ENCODE measurements at regions not wholly inside any gene's neighbourhood (a gene's known extent, or its start where the extent isn't known, plus 50 kb on each side); places are given as distances from the start of the nearest gene placed in this dataset.
"Not testable (repeated sequence)": the region's sequence is repeated elsewhere in the genome, so short reads cannot be mapped to it uniquely, and the experiment has no call there.

GRCh38 chr20:29306390-29307072, 1950.9 kb upstream of the DEFB115 start:
- no peak for DNase-seq
- Mint-ChIP-seq H3K4me1 (ENCODE audit: low read depth) (peaks cover 13% of the 10 kb centered on the region; the same call in 1 of the 2 replicates), H3K27me3 (ENCODE audit: insufficient read depth) (peaks cover 8% of the 10 kb centered on the region; the same call in 1 of the 2 replicates), H3K4me3 (peak overlapping the region; percentile 6; the same call in 1 of the 2 replicates), H3K27ac (no peak overlapping the region), H3K36me3 (ENCODE audit: low read depth) (peaks cover 5% of the 10 kb centered on the region; the same call in 1 of the 2 replicates), H3K9me3 (peaks cover 68% of the 10 kb centered on the region)
- TF ChIP-seq CTCF (IDR thresholded peaks at IDR 0.05) = no peak

- not testable (repeated sequence) for H3K27ac Mint-ChIP-seq; H3K27me3 Mint-ChIP-seq (ENCODE audit: insufficient read depth); DNase-seq; H3K36me3 Mint-ChIP-seq (ENCODE audit: low read depth)
- Mint-ChIP-seq H3K4me3 (peak overlapping the region; percentile 38; the same call in 1 of the 2 replicates), H3K9me3 (peaks cover 70% of the 10 kb centered on the region), H3K4me1 (ENCODE audit: low read depth) (peaks cover 13% of the 10 kb centered on the region; the same call in 1 of the 2 replicates)
Observed at GRCh38 chr20:29307484-29307883, 1950.0 kb upstream of the DEFB115 start.

GRCh38 chr20:29308956-29309355, 1948.5 kb upstream of the DEFB115 start:
- H3K9me3 Mint-ChIP-seq = peaks cover 75% of the 10 kb centered on the region
- DNase-seq; H3K27ac Mint-ChIP-seq; H3K27me3 Mint-ChIP-seq (ENCODE audit: insufficient read depth); H3K36me3 Mint-ChIP-seq (ENCODE audit: low read depth): not testable (repeated sequence)
- H3K4me3 Mint-ChIP-seq = peak overlapping the region; percentile 38; the same call in 1 of the 2 replicates
- peaks cover 13% of the 10 kb centered on the region; the same call in 1 of the 2 replicates for H3K4me1 Mint-ChIP-seq (ENCODE audit: low read depth)

- H3K27ac Mint-ChIP-seq; H3K4me3 Mint-ChIP-seq; DNase-seq; H3K36me3 Mint-ChIP-seq (ENCODE audit: low read depth); H3K27me3 Mint-ChIP-seq (ENCODE audit: insufficient read depth): not testable (repeated sequence)
- Mint-ChIP-seq H3K4me1 (ENCODE audit: low read depth) (peaks cover 13% of the 10 kb centered on the region; the same call in 1 of the 2 replicates), H3K9me3 (peaks cover 77% of the 10 kb centered on the region)
Observed at GRCh38 chr20:29309481-29309880, 1948.0 kb upstream of the DEFB115 start.

GRCh38 chr20:29311046-29311445, 1946.4 kb upstream of the DEFB115 start:
- H3K27me3 Mint-ChIP-seq (ENCODE audit: insufficient read depth); H3K36me3 Mint-ChIP-seq (ENCODE audit: low read depth); H3K27ac Mint-ChIP-seq; DNase-seq; H3K4me3 Mint-ChIP-seq: not testable (repeated sequence)
- H3K4me1 Mint-ChIP-seq (ENCODE audit: low read depth) = peaks cover 13% of the 10 kb centered on the region; the same call in 1 of the 2 replicates
- H3K9me3 Mint-ChIP-seq = peaks cover 65% of the 10 kb centered on the region

- Mint-ChIP-seq H3K4me1 (ENCODE audit: low read depth) (peaks cover 13% of the 10 kb centered on the region; the same call in 1 of the 2 replicates), H3K9me3 (peaks cover 68% of the 10 kb centered on the region)
- H3K4me3 Mint-ChIP-seq; H3K27me3 Mint-ChIP-seq (ENCODE audit: insufficient read depth); H3K27ac Mint-ChIP-seq; DNase-seq; H3K36me3 Mint-ChIP-seq (ENCODE audit: low read depth): not testable (repeated sequence)
Observed at GRCh38 chr20:29312679-29313078, 1944.8 kb upstream of the DEFB115 start.

GRCh38 chr20:29313481-29313880, 1944.0 kb upstream of the DEFB115 start:
- no peak for TF ChIP-seq CTCF (IDR thresholded peaks at IDR 0.05)
- Mint-ChIP-seq H3K36me3 (ENCODE audit: low read depth) (peaks cover 7% of the 10 kb centered on the region; the same call in 1 of the 2 replicates), H3K27ac (no peak overlapping the region), H3K27me3 (ENCODE audit: insufficient read depth) (no peaks in the 10 kb centered on the region; the same call in 1 of the 2 replicates), H3K4me1 (ENCODE audit: low read depth) (peaks cover 5% of the 10 kb centered on the region; the same call in 1 of the 2 replicates), H3K4me3 (no peak overlapping the region), H3K9me3 (peaks cover 68% of the 10 kb centered on the region)
- no peak for DNase-seq

GRCh38 chr20:29314294-29314693, 1943.2 kb upstream of the DEFB115 start:
- no peak for DNase-seq
- TF ChIP-seq CTCF (IDR thresholded peaks at IDR 0.05) = no peak
- Mint-ChIP-seq H3K4me3 (no peak overlapping the region), H3K36me3 (ENCODE audit: low read depth) (peaks cover 11% of the 10 kb centered on the region), H3K9me3 (peaks cover 68% of the 10 kb centered on the region), H3K27ac (no peak overlapping the region), H3K4me1 (ENCODE audit: low read depth) (no peaks in the 10 kb centered on the region; the same call in 1 of the 2 replicates), H3K27me3 (ENCODE audit: insufficient read depth) (peaks cover 2% of the 10 kb centered on the region; the same call in 1 of the 2 replicates)
